ENCODE measurements at regions not wholly inside any gene's neighbourhood (a gene's known extent, or its start where the extent isn't known, plus 50 kb on each side); places are given as distances from the start of the nearest gene placed in this dataset.

- Histone ChIP-seq H3K27me3 (ENCODE audit: control insufficient read depth, insufficient read depth, low read length, poor library complexity, severe bottlenecking) (no peaks in the 10 kb centered on the region), H3K4me3 (ENCODE audit: low read length) (no peak overlapping the region), H3K9ac (ENCODE audit: extremely low read depth, low read length, poor library complexity, severe bottlenecking) (no peak overlapping the region), H3K9me3 (ENCODE audit: control insufficient read depth, low read length) (no peaks in the 10 kb centered on the region), H3K36me3 (ENCODE audit: control insufficient read depth, insufficient read depth, low read length) (no peaks in the 10 kb centered on the region), H3K27ac (ENCODE audit: low read depth, low read length) (no peak overlapping the region), H3K4me1 (ENCODE audit: control insufficient read depth, insufficient read depth, low read length) (no peaks in the 10 kb centered on the region)
- H3K27ac Mint-ChIP-seq: no peak overlapping the region
- no peak for DNase-seq
- no peak overlapping the region for H3K4me3 Mint-ChIP-seq
- H3K4me1 Mint-ChIP-seq: peaks cover 9% of the 10 kb centered on the region
- H3K9me3 Mint-ChIP-seq: no peaks in the 10 kb centered on the region
- TF ChIP-seq CTCF (conservative IDR thresholded peaks at IDR 0.05): no peak
- WGBS, 2 experiments (ENCODE audit: insufficient coverage in 1 of 2, insufficient read length in 1 of 2): 87 to 91% methylated on average over 4 of the region's 4 CpGs
- no peaks in the 10 kb centered on the region for H3K27me3 Mint-ChIP-seq (ENCODE audit: insufficient read depth)
- no peaks in the 10 kb centered on the region for H3K36me3 Mint-ChIP-seq (ENCODE audit: low read depth)
These were observed 136.8 kb downstream of the KIT start for GRCh38 chr4:54794579-54794978.

GRCh38 chr4:54793856-54794422 is 136.2 kb downstream of the KIT start:
- no peak overlapping the region for H3K9ac ChIP-seq (ENCODE audit: extremely low read depth, low read length, poor library complexity, severe bottlenecking)
- Mint-ChIP-seq H3K27me3 (ENCODE audit: insufficient read depth) (no peaks in the 10 kb centered on the region), H3K27ac (no peak overlapping the region), H3K9me3 (no peaks in the 10 kb centered on the region), H3K4me1 (peaks cover 9% of the 10 kb centered on the region), H3K36me3 (ENCODE audit: low read depth) (no peaks in the 10 kb centered on the region), H3K4me3 (no peak overlapping the region)
- no peak for DNase-seq
- H3K27ac ChIP-seq (ENCODE audit: low read depth, low read length): no peak overlapping the region
- no peaks in the 10 kb centered on the region for H3K27me3 ChIP-seq (ENCODE audit: control insufficient read depth, insufficient read depth, low read length, poor library complexity, severe bottlenecking)
- 93% methylated on average over 2 of the region's 2 CpGs; no CpG with 5 or more reads in 1 of the 2 experiments for WGBS, 2 experiments (ENCODE audit: insufficient coverage in 1 of 2, insufficient read length in 1 of 2)
- TF ChIP-seq CTCF (conservative IDR thresholded peaks at IDR 0.05): no peak
- no peak overlapping the region for H3K4me3 ChIP-seq (ENCODE audit: low read length)
- no peaks in the 10 kb centered on the region for H3K9me3 ChIP-seq (ENCODE audit: control insufficient read depth, low read length)
- no peaks in the 10 kb centered on the region for H3K36me3 ChIP-seq (ENCODE audit: control insufficient read depth, insufficient read depth, low read length)
- H3K4me1 ChIP-seq (ENCODE audit: control insufficient read depth, insufficient read depth, low read length): no peaks in the 10 kb centered on the region

Measured in endodermal cell (in vitro differentiated cells).